ENCODE measurements at regions not wholly inside any gene's neighbourhood (a gene's known extent, or its start where the extent isn't known, plus 50 kb on each side); places are given as distances from the start of the nearest gene placed in this dataset.

DNA sequence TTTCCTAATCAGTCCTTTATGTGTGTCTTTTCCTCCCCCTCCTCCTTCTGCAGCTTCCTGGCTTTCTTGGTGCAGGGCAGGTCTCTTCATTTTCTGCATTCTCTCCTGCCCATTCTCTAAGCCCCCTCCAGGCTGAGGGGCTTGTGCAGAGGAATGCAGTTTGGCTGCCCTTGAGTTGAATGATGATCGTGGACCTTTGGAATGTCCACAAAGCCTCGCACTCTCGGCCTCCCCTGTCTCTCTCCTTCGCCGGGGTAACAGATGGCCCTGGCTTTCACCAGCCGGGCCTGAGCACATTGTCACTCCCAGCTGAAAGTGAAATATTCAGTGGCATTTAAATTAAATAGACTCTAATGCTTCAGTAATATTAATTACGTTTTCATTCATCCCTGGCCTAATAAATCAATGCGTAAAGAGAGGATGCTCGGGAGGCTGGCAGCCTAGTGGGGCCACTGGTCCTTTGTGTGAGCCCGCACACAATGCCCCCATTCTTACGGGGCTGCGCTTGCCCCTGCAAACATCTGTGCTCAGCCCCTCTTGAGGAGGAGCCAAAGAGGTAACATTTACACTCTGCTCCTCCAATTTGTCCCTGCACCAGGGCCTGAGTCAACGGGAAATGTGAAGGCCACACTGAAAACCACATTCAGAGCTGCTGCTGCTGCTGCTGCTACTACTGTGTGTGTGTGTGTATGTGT is 64.9 kb upstream of the PAX6 start:
- ATAC-seq (no peak), DNase-seq (no peak)
- POLR2A ChIA-PET = no interaction called here
- Mint-ChIP-seq H3K27ac (no peak overlapping the region), H3K9me3 (no peaks in the 10 kb centered on the region), H3K36me3 (ENCODE audit: low read depth) (no peaks in the 10 kb centered on the region), H3K4me1 (ENCODE audit: low read depth) (no peaks in the 10 kb centered on the region), H3K4me3 (no peak overlapping the region), H3K27me3 (peaks cover 9% of the 10 kb centered on the region)
- TF ChIP-seq, protein P1, sequence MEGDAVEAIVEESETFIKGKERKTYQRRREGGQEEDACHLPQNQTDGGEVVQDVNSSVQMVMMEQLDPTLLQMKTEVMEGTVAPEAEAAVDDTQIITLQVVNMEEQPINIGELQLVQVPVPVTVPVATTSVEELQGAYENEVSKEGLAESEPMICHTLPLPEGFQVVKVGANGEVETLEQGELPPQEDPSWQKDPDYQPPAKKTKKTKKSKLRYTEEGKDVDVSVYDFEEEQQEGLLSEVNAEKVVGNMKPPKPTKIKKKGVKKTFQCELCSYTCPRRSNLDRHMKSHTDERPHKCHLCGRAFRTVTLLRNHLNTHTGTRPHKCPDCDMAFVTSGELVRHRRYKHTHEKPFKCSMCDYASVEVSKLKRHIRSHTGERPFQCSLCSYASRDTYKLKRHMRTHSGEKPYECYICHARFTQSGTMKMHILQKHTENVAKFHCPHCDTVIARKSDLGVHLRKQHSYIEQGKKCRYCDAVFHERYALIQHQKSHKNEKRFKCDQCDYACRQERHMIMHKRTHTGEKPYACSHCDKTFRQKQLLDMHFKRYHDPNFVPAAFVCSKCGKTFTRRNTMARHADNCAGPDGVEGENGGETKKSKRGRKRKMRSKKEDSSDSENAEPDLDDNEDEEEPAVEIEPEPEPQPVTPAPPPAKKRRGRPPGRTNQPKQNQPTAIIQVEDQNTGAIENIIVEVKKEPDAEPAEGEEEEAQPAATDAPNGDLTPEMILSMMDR (IDR thresholded peaks at IDR 0.05) = no peak
- CTCF ChIA-PET = no interaction called here
- intact Hi-C loops (cut with micrococcal nuclease) = no loop called here

- TF ChIP-seq, protein P1 (IDR thresholded peaks at IDR 0.05) = no peak
- peaks cover 11% of the 10 kb centered on the region for H3K27me3 Mint-ChIP-seq
- H3K9me3 Mint-ChIP-seq = no peaks in the 10 kb centered on the region
Observed at GRCh38 chr11:31874631-31875191, 63.6 kb upstream of the PAX6 start.

DNA sequence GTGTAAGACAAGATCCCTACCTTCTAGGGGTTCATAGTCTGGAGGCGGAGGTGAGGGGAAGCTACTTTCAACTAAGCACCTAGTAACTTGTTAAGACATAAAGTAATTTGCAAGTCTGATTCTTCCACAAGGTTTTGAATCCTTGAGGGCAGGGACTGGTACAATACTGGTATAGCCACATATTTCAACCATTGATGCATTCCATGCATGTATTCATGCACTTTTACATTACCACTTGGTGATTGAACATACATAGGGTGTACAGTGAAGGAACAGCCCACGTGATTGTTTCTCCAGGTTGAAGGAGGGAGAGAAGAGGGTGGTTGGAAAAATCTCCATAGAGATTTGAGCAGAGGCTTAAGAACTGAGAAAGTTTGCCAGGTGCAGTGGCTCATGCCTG is 62.0 kb upstream of the PAX6 start:
- TF ChIP-seq, protein P1 (IDR thresholded peaks at IDR 0.05) = no peak
- no peaks in the 10 kb centered on the region for H3K4me1 Mint-ChIP-seq (ENCODE audit: low read depth)
- POLR2A ChIA-PET = no interaction called here

More at GRCh38 chr11:31874631-31875191, 63.6 kb upstream of the PAX6 start:
- intact Hi-C loops (cut with micrococcal nuclease) = no loop called here
- no peak for ATAC-seq
- Mint-ChIP-seq H3K4me3 (no peak overlapping the region), H3K27ac (no peak overlapping the region), H3K36me3 (ENCODE audit: low read depth) (no peaks in the 10 kb centered on the region), H3K4me1 (ENCODE audit: low read depth) (no peaks in the 10 kb centered on the region)
- DNase-seq = no peak
- POLR2A ChIA-PET = no interaction called here
- CTCF ChIA-PET = interaction anchor here (0.6 kb wide), 1 partner anchor 81 kb away, joined by 3 read pairs; no protein-coding TSS in a partner anchor

GRCh38 chr11:31872076-31872443 is 60.9 kb upstream of the PAX6 start:
- TF ChIP-seq, protein P1 (IDR thresholded peaks at IDR 0.05) = no peak
- CTCF ChIA-PET = interaction anchor here (1.0 to 2.0 kb wide), 5 partner anchors 10 to 765 kb away, joined by 3 to 9 read pairs (median 3); no protein-coding TSS in a partner anchor
- H3K27me3 Mint-ChIP-seq = peaks cover 19% of the 10 kb centered on the region

More for the DNA sequence above, 62.0 kb upstream of the PAX6 start:
- Mint-ChIP-seq H3K27me3 (peaks cover 18% of the 10 kb centered on the region), H3K9me3 (no peaks in the 10 kb centered on the region), H3K36me3 (ENCODE audit: low read depth) (no peaks in the 10 kb centered on the region), H3K4me3 (no peak overlapping the region), H3K27ac (no peak overlapping the region)
- DNase-seq = no peak
- CTCF ChIA-PET = no interaction called here
- intact Hi-C loops (cut with micrococcal nuclease) = no loop called here
- no peak for ATAC-seq

GRCh38 chr11:31871310-31872075 is 60.4 kb upstream of the PAX6 start:
- TF ChIP-seq, protein P1 (IDR thresholded peaks at IDR 0.05) = no peak
- POLR2A ChIA-PET = no interaction called here
- no peaks in the 10 kb centered on the region for H3K9me3 Mint-ChIP-seq
- H3K27ac Mint-ChIP-seq = no peak overlapping the region
- ATAC-seq (no peak), DNase-seq (no peak)
- CTCF ChIA-PET = interaction anchor here (1.0 to 2.0 kb wide), 8 partner anchors 10 to 764 kb away, joined by 3 to 9 read pairs (median 4); no protein-coding TSS in a partner anchor
- H3K36me3 Mint-ChIP-seq (ENCODE audit: low read depth) = no peaks in the 10 kb centered on the region
- H3K4me1 Mint-ChIP-seq (ENCODE audit: low read depth) = no peaks in the 10 kb centered on the region
- no peak overlapping the region for H3K4me3 Mint-ChIP-seq
- intact Hi-C loops (cut with micrococcal nuclease) = no loop called here
- H3K27me3 Mint-ChIP-seq = peaks cover 24% of the 10 kb centered on the region

More at GRCh38 chr11:31872076-31872443, 60.9 kb upstream of the PAX6 start:
- no peaks in the 10 kb centered on the region for H3K36me3 Mint-ChIP-seq (ENCODE audit: low read depth)
- DNase-seq (no peak), ATAC-seq (no peak)
- H3K4me3 Mint-ChIP-seq = no peak overlapping the region
- intact Hi-C loops (cut with micrococcal nuclease) = no loop called here
- H3K4me1 Mint-ChIP-seq (ENCODE audit: low read depth) = no peaks in the 10 kb centered on the region
- POLR2A ChIA-PET = no interaction called here
- H3K27ac Mint-ChIP-seq = no peak overlapping the region
- no peaks in the 10 kb centered on the region for H3K9me3 Mint-ChIP-seq
